ENCODE measurements at regions not wholly inside any gene's neighbourhood (a gene's known extent, or its start where the extent isn't known, plus 50 kb on each side); places are given as distances from the start of the nearest gene placed in this dataset.

- TF ChIP-seq CTCF (conservative IDR thresholded peaks at IDR 0.05; ENCODE audit: low read depth in 2 of 2) (no peak), ZNF462 (CRISPR knock-in tag; IDR thresholded peaks at IDR 0.05) (no peak), POLR2AphosphoS5 (IDR thresholded peaks at IDR 0.05; ENCODE audit: low read depth) (no peak), EZH2 (IDR thresholded peaks at IDR 0.05; ENCODE audit: low read depth, unreplicated experiment) (no peak), REST (IDR thresholded peaks at IDR 0.05; ENCODE audit: unreplicated experiment) (no peak), JUNB (IDR thresholded peaks at IDR 0.05; ENCODE audit: unreplicated experiment) (no peak), EZH2phosphoT487 (IDR thresholded peaks at IDR 0.05; ENCODE audit: unreplicated experiment) (no peak), NANOG (IDR thresholded peaks at IDR 0.05; ENCODE audit: borderline replicate concordance) (no peak), ZNF331 (CRISPR knock-in tag; IDR thresholded peaks at IDR 0.05; ENCODE audit: low read depth) (no peak), ETS1 (IDR thresholded peaks at IDR 0.05) (no peak), CREB1 (CRISPR knock-in tag; IDR thresholded peaks at IDR 0.05; ENCODE audit: low read depth) (no peak)
These were observed 216.8 kb downstream of the FAT3 start for GRCh38 chr11:92441443-92441726.

Data from GM23338 (cell line).